ENCODE measurements at regions not wholly inside any gene's neighbourhood (a gene's known extent, or its start where the extent isn't known, plus 50 kb on each side); places are given as distances from the start of the nearest gene placed in this dataset.
A peak's percentile ranks its signal among the peaks of the same experiment; 100 is the strongest.
"Not testable (repeated sequence)": the region's sequence is repeated elsewhere in the genome, so short reads cannot be mapped to it uniquely, and the experiment has no call there.

DNA sequence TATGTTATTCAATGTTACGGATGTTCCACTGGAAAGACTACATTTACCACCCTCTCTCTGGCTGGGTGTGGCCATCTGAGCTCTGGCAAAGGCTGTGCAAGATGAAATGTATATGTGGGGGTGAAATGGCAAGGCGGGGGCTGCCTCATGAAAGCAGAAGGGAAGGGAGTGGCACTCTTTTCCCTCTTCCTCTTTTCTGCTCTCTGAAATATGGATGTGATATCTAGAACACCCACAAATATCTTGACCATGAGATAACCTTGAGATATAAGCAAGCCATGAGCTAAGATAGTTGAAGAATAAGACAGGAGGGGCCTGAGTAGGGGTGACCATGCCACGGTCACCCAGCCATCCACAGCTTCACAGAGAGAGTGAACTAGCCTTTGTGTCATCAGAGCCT lies 367.8 kb upstream of the ID2 start:
- DNase-seq (ENCODE audit: low read depth): peak; percentile 88

GRCh38 chr2:8315531-8316165 lies 366.2 kb upstream of the ID2 start:
- DNase-seq (ENCODE audit: low read depth): no peak

DNA sequence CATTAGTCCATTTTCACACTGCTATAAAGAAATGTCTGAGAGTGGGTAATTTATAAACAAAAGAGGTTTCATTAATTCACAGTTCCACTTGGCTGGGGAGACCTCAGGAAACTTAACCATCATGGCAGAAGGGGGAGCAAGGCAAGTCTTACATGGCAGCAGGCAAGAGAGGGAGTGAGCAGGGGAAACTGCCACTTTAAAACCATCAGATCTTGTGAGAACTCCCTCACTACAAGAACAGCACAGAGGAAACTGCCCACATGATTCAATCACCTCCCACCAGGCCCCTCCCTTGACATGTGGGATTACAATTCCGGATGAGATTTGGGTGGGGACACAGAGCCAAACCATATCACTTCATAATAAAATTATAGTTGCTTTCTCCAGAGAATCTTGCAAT lies 365.5 kb upstream of the ID2 start:
- DNase-seq (ENCODE audit: low read depth): no peak

DNA sequence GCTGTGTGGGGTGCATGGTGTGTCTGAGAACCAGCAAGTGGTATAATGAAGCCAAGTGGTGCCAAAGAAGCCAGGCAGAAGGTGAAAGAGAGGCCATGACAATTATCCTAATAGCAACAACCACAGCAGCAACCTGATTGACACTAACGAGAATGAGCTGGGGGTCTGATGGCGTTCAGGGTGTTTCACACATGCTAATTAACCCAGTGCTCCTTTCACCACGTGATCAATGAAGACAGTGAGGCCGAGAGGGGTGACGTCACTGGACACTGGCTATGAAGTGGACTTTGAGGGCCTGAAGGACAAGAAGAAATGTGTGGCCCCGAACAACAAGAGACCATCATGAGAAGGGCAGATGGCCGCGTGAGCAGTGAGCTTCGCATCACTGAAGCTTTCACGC lies 364.4 kb upstream of the ID2 start:
- DNase-seq (ENCODE audit: low read depth): no peak

- no peak for DNase-seq (ENCODE audit: low read depth)
These were observed 362.6 kb upstream of the ID2 start for GRCh38 chr2:8319219-8319618.

- no peak for DNase-seq (ENCODE audit: low read depth)
These were observed 361.4 kb upstream of the ID2 start for GRCh38 chr2:8320311-8321066.

GRCh38 chr2:8322634-8323033 lies 359.2 kb upstream of the ID2 start:
- DNase-seq (ENCODE audit: low read depth): no peak

GRCh38 chr2:8324164-8324856 lies 357.5 kb upstream of the ID2 start:
- peak; percentile 84 for DNase-seq (ENCODE audit: low read depth)

DNA sequence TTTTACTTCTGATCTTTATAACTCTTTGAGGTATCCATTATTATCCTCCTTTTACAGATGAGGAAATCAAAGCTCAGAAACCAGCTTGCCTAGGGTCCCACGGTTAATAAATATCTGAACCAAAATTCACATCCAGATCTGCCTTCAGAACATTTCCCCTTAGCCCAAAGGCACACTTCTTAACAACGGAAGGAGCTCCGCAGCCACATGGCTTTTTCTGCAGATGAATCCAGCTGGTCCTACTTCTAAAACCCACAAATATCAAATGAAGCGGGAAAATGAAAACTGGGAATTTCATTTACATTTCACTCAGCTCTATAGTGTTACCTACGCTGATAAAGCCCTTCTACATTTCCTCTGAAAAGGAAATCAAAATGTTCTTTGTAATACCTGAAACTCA lies 357.0 kb upstream of the ID2 start:
- DNase-seq (ENCODE audit: low read depth): no peak

- no peak for DNase-seq (ENCODE audit: low read depth)
These were observed 354.3 kb upstream of the ID2 start for GRCh38 chr2:8327371-8328100.

DNA sequence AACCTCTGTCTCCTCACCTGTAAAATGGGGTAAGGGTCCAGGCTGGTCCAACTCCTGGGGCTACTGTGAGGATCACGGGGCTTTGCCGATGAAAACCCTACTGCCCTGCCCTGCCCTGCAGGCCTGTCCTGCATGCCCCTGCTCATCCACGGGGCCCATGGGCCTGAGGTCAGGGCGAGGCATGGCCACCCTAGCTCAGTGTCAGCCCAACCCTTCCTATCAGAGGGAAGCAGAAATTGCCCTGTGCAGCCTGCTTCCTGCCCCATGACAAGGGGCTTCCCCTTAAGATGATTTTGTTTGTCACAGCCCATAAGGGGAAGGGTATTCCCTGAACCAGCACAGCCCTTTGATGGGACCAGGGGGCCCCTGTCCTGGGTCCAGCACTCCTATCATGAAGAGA lies 353.6 kb upstream of the ID2 start:
- DNase-seq (ENCODE audit: low read depth): peak; percentile 95

GRCh38 chr2:8329660-8330622 lies 351.9 kb upstream of the ID2 start:
- DNase-seq (ENCODE audit: low read depth): no peak

DNA sequence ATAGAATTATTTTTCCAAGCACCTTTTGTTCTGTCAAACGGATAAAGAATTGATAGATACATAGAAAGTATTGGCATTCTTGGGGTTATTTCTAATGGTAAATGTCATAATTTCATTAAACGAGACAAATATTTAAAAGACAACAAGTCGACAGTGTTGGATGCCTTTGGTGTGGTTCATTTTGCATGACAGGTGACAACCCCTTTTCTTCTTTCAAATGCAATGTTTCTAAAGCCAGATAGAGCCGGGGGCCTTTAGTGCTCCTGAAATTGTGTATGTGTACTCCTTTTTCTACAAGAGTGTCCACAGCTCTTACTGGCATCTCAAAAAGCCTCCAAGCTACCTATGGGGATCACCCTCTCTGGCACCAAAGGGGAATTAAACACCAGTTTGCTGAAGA lies 350.8 kb upstream of the ID2 start:
- no peak for DNase-seq (ENCODE audit: low read depth)

GRCh38 chr2:8332646-8333045 lies 349.2 kb upstream of the ID2 start:
- DNase-seq (ENCODE audit: low read depth): no peak

DNA sequence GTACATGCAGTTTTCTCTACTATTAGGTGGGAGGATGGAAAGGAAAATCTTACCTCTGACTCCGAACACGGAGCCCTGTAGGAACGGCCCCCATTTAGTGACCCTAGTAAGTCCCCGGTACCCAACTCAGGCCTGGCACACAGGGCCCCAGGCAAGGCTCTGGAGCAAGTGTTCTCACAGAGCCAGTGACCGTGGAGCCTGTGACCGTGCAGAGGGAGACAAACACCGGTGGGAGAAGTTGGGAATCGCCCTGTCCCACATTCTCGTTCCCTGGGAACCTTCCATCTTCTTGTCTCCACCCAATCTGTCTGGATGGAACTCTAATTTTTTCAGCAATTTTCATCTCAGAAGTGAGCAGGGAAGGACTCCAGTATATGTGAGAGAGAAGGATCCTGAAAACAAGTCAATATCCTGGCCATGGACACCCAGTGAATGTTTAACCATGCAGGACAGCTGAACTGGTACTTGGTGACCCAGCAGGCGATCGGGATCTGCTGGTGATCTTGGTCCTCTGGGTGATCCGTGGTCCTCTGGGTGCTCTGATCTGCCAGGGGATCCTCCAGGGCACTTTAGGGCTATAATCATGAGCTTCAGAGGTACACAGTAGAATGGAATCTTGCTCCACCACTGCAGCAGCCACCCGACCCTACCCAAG lies 348.6 kb upstream of the ID2 start:
- no peak for DNase-seq (ENCODE audit: low read depth)

DNA sequence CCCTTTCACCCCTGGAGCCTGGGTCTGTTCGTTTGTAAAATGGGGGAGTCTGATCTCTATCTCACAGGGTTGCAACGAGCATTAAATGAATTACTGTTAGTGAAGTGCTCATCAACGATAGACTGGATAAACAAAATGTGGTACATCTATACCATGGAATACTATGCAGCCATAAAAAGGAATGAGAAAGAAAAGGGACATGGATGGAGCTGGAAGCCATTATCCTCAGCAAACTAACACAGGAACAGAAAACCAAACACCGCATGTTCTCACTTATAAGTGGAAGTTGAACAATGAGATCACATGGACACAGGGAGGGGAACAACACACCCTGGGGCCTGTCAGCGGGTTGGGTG lies 348.0 kb upstream of the ID2 start:
- DNase-seq (ENCODE audit: low read depth): not testable (repeated sequence)

DNA sequence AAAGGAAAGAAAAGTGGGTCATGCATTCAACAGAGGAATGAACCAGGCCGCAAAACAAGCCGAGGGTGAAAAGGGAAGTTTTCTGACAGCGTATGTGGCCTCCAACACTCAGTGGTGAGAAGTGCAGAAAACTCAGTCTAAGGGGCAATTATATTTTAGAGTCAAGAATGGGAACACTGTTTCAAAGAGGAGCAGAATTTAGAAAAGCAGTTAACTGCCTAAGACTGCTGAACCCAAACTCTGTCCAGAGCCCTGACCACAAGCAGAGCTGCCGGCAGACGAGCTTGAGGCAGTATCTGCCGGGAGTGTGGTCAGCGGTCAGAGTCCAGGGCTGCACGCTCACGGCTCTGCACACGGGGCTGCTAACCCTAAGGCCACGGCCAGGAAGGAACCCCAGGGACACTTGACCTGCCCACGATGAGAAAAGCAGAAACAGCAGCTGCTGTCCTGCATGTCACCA lies 347.0 kb upstream of the ID2 start:
- DNase-seq (ENCODE audit: low read depth): peak; percentile 70

DNA sequence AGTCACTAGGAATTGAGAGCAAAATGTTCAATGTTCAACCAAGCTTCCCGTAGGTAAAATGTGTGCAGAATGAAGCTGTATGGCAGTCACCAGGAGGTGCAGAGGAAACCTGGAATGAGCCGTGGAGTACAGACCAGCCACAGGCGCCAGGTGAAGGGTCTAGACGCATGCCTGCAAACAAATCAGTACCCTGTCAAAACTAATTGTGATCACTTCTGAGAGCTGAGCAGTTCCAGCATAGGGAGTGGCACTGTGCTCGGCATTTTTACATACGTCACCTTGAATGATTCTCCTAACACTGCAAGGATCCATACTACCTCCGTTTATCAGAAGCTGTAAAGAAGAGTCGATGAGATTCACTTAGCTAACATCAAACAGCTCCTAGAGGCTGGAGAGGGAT lies 346.1 kb upstream of the ID2 start:
- no peak for DNase-seq (ENCODE audit: low read depth)

- DNase-seq (ENCODE audit: low read depth): no peak
These were observed 344.5 kb upstream of the ID2 start for GRCh38 chr2:8337321-8337720.

GRCh38 chr2:8342407-8342806 lies 339.4 kb upstream of the ID2 start:
- no peak for DNase-seq (ENCODE audit: low read depth)

GRCh38 chr2:8343031-8343430 lies 338.8 kb upstream of the ID2 start:
- DNase-seq (ENCODE audit: low read depth): no peak

Data from CMK (cell line).